Caki2 (cell line): ENCODE measurements at regions not wholly inside any gene's neighbourhood (a gene's known extent, or its start where the extent isn't known, plus 50 kb on each side); places are given as distances from the start of the nearest gene placed in this dataset.

Experiments used
- DNase-seq: peaks from one replicate; pipeline ENCODE4 v3.0.0-alpha.2; 2015; ENCODE audit warnings: low read depth
- in situ Hi-C: cut with HindIII; loops from 2 replicates; pipeline ENCODE4 v1.10.0; 2016; ENCODE audit warnings: low sequenced_read_pairs, low pct_unique_long_range_greater_than_20kb, mixed read lengths

DNA sequence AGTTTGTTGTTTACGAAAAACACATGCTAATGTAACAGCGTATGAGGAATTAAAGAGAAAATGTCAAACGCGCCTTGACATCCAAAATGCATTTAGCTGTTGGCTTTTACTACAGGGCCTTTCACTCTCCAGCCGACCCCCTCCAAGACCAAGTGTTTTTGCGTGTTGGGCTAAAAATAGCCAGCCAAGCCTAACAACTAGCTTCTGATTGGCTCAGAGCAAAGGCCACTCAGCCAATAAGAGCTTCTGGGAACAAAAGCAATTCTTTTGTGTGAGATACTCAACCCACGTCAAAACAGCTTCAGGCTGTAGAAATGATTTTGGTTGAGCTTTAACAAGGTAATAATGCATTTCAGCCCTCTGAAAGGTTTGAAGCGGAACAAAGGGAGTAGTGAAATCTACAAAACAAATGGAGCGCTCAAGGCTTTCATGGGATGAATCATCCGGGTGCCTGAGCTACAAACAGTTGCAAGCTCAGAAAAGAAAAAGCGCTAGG lies 198.7 kb upstream of the DCN start:
- DNase-seq: peak; percentile 79
- in situ Hi-C loops: no loop called here

DNA sequence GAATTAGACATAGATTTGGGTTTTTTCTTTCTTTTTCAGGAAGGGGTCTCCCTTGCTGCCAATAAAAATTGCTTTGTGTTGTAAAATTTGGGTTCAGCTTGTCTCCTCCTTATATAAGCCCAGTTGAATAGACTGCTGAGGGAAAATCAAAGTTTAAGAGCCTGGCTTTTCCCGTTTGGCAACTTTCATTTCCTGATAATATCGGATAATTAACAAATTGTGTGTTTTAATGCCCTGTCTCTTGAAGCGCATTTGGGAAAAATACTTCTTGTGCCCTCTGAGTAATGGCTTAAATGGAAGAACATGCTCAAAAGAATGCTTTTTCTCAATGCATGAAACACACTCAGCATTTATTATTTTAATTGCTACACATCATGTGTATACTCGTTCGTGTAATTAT lies 198.0 kb upstream of the DCN start:
- in situ Hi-C loops: no loop called here
- DNase-seq: no peak

DNA sequence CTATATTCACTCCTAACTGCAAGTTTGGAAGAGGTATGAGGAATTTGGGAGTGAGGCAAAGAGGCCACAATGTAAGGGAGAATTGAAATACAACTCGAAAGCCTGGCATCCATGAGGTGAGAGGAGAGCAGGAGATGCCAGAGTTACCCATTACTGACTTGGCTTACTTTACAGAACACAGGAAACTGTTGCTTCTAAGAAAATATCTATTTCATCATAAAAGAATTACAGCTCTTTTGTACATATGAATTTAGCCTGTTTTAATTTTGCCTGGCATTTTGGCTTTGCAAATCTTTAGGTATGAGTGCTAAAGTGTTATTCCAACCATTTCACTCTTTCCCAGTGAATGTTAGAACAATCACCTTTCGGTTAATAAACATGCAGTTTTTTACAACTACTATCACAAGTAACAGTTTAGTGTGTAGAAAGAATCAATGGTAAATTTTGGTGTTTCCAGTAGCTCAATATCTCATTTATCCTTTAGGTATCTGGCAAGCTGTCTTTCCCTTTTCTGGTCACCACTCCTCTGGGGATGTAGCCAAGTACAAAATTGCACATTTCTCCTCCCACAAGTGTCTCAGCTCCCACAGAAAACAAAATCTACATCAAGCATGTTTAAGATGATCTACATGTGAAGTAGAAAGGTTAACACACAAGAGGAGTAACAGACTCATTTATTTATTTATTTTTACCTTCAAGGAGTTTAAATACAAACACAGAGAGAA lies 196.6 kb upstream of the DCN start:
- in situ Hi-C loops: no loop called here
- no peak for DNase-seq

DNA sequence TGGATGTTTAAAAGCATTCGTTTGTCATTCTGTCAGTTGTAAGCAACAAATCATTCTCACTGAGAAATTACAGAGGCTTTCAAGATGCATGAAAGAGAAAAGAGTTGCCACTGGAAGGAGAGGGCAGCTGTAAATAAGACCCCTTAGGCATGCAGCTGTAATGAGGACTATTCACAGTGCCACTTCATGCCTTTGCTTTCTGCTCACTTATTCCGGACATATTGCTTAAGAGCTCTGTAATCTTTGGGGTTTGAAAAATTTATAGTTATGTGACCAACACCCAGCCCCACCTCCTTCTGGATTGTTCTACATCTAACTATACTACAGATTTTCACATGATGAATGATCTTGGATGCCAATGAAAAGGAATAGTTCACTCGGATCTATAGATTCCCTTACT lies 194.8 kb upstream of the DCN start:
- in situ Hi-C loops: no loop called here
- DNase-seq: no peak

DNA sequence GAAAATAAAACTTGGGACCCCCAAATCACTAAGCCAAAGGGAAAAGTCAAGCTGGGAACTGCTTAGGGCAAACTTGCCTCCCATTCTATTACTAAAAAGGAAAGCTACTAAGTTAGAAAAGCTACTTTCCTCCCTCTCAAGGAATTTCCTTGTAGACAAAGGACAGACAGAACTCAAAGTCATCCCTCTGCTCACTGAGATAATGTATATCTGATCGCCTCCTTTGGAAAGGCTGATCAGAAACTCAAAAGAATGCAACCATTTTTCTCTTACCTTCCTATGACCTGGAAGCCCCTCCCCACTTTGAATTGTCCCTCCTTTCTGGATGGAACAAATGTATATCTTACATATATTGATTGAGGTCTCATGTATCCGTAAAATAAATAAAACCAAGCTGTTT lies 190.5 kb upstream of the DCN start:
- DNase-seq: no peak
- in situ Hi-C loops: no loop called here

DNA sequence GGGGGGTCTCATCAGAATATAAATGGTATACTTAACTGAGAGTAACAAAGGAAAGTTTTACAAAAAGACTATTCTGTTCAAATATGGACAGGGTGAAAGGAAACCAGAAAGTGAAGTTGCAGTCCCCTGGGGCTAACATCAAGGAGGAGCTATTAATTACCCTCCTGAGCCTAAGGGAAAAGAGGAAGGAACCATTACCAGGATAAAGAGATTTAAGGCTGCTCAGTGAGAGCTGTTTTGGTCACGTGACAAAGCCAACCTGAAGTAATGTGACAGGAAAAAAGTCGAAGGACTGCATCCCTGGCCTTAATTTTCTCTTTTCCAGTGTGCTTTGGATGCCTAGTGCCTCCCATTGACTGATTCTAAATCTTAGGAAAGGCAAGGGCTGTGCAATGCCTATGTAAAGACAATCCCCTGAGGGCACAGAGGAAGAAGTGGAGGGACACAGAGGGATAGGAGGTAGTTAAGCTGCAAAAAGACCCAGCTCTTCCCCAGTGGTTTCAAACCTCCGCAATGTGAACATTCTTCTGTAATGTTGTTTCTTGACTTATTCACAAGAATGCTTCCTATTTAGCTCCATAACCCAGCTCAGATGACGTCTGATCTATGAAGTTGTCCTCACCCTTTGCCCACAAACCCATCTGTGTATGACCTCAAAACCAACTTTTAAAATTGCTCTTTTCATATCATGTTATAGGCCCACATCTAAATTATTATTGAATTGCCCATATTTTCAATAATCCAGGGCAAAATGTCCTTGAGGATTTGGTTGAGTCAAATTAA lies 187.7 kb upstream of the DCN start:
- in situ Hi-C loops: no loop called here
- no peak for DNase-seq

DNA sequence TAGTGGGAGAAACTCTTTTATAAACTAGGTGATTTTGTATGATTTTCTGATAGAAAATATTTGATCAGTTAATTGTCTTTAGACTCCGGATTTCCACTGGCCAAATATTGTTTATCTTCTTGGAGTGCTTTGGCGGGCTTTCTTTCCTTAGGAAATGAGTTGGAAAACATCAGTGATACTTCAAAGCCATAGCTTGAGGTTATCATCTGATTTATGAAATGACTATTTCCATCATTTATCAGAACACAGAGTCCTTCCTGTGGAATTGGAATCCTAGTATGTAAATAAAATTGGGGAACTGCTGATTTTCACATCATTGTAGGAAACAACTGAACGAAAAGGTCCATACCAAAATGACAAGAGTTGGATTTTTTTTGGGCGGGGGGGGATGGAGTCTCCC lies 186.0 kb upstream of the DCN start:
- no peak for DNase-seq
- in situ Hi-C loops: no loop called here

DNA sequence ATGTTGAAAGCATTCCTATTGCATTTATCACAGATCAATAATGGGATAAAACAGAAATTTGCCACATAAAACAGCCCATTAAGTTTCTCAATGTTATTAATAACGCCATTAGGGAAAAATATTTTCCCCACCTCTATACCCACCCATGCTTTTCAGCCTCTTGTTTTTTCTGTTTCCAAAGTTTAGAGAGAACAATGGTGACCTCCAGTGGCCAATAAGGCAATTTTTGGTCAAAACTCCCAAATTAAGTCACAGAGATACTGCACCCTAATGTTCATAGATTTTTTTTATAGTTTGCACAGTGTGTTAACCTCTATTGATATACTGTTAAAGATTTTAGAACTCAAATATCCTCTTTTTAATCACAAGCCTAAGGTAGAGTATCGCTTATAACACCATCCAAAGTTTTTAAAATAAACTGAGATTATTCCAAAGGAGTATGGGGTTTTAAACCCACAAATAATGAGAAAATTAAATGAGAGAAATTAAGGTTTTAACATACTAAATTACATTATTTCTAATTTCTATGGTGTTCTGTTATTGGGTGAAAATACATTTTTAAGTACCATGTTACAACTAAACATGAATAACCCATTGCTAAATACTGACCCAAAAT lies 184.7 kb upstream of the DCN start:
- in situ Hi-C loops: no loop called here
- no peak for DNase-seq

DNA sequence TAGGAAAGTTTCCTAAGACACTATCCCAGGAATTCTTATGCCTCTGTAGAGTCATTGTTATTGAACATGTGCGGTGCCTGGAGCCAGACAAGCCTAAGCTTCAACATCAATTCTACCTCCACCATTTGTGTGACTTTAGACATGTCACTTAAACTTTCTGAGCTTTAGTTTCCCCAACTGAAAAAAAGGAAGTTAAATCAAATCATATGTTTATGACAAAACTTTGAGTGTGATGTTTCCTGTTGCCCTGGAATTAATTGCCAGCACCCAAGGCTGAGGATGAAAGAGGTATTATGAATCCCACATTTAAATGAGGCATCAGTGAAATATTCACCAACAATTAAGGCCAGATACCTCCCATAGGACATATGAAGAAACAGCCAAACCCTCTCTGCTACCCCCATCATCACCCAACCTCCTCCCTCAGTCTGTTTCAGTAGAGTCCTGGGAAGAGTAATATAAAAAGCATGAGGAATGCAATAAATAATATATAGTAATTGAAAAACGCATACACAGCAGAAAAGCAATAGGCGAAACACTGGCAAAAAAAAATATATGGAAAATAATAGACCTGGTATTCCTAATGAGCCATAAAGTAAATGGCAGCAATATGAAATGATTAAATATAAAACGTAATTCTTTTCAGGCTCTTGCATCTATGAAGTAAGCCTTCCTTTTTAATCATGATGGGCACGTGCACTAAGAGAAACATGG lies 182.0 kb upstream of the DCN start:
- DNase-seq: no peak
- in situ Hi-C loops: no loop called here

DNA sequence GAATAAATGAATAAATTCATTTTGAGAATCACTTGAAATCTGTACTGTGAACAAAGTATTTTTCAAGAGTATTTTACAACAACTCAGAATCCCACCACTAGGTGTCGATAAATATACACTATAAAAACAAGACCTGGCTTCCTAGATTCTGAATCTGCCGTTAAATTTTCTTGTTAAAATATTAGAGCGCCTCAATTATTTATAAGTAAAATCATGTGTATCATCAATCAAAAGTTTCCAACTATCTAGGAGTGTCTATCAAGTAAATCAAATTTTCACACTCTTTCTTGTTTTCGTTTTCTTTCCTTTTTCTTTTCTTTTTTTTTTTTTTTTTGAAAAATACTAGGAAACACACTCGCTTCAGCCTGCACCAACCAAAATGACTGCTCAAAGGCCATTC lies 179.2 kb upstream of the DCN start:
- in situ Hi-C loops: no loop called here
- peak; percentile 6 for DNase-seq

DNA sequence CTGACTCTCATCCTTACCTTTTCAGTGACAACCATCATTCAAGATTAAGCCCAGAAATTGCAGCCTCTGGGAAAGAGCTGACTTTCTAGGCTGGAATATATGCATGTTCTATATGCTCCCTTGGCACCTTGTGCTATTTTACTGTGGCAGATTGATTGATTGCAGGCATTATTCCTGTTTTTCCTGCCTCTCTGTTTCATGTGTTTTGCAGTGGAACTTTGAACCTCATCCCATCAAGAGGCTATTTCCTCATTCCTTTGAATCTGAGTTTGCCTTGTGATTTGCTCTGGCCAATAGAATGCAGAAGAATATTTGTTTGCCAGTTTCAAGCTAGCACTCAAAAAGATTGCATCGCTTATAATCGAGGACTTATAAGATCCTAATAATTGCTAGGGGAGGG lies 174.8 kb upstream of the DCN start:
- in situ Hi-C loops: no loop called here
- no peak for DNase-seq

DNA sequence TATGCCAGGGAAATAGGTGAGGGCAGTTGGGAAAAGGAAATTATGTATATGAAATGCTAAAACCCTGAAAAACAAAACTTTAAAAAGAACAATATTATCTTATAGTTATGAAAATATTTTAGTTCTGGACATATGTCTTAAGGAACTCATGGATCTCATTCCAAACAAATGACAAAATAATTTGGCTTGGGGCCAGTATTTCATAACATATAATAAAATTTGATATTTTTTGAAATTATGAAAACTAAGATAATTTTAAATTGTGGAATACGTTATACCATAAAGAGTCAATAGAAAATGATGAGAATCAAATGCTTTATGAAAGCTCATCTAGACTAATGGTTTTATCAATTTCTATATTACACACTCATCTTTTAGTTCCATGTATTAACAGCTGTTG lies 173.8 kb upstream of the DCN start:
- no peak for DNase-seq
- in situ Hi-C loops: no loop called here

DNA sequence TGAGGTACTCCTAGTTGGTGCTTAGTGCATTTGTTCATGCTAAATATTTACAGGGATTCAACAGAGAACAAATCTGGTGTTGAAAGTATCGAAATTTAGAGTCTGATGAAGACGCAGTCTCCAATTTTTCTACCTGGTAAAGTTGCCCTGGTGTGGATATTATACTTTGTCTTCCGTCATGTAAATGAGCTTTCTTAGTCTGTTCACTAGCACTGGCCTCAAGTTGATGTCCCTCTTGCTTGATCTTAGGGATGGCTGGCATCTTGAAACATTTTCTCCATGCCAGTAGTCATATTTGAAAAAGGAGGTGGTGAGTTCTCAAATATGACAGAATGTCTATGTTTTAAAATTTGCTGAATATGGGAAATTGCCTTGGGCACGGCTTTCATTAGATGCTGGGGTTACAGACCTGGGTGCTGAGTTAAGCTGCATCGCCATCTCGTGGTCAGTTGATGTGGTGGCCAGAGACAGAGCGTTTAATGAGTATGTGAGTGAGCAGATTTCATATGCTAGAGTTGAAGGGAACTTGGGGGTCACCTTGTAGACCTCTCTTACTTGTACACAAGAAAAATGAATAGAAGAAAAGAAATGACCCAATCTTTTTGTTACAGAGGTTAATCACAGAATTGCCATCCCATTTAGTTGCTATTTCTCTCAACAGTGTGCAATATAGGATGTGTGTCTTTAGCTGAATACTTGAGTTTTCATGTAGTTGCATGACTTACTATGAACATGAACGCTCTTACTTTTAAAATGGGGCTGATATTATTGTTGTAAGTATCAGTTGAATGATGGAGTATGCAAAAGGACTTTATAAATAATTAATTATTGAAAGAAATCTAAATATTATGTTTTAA lies 172.8 kb upstream of the DCN start:
- DNase-seq: peak; percentile 37
- in situ Hi-C loops: no loop called here

DNA sequence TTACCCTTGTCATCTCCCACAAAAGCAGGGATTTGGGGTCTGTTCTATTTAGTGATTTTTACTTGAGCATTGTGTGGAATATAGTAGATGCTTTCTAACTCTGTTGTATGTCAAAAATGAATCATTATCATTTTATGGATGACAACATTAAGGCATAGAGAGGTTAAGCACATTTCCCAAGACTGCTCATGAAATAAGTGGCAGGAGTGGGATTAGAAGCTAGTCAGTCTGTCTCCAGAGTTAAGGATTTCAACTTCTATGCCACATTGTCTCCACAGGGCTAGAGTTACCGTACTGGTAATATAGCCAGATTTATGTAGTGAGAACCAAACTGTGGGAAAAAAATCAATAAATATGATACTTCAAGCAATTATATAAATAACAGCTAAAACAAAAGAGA lies 170.6 kb upstream of the DCN start:
- DNase-seq: no peak
- in situ Hi-C loops: no loop called here

DNA sequence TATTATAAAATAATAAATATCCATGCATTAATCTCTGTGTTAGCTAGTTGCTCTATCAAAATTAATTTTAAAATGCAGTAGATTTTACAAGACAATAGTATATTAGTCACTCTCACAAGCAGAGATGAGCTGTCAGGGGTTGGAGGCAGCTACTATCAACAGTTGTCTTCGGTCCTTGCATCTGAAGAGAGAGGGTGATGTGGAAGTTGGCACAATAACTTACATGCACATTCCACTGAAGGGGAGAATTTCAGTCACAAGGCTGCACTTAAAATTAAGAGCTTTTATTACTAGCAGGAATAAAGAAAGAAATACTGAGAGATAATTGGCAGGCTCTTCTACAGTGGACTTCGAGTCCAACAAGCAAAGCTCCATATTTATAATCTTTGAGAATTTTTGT lies 166.9 kb upstream of the DCN start:
- in situ Hi-C loops: no loop called here

DNA sequence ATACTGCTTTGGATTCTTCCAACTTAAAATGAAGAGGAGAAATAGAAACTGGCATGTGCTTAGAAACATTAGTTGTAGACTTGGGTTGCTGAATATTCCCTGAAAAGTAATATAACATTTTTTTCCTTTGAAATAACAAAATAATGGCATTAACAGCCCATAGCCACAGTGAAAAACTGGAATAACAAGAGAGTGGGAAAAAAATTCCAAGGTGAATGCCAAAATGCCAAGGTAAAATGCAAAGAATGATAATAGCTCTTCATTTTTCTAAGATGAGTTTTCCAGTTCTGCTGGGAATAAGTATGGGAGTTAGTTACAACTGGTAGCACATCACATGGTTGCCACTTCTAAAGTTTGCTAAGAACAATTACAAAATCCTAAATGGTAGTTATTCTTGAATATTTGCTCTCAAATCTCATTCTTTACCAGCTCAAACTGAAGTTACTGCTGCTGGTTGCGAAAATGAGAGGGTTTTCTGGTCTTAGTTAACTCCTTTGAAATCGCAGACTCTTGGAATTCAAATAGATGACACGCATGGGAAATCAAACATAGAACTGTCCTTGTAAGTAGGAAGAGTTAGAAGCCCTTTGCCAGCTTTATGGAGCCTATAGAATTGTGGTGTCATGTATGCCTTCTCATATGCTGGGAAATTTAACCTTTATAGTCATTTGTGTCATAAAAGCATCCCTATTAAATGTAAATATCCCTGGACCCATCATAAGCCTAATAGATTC lies 165.0 kb upstream of the DCN start:
- in situ Hi-C loops: no loop called here
- no peak for DNase-seq

More for the DNA sequence above, 166.9 kb upstream of the DCN start:
- DNase-seq: no peak

DNA sequence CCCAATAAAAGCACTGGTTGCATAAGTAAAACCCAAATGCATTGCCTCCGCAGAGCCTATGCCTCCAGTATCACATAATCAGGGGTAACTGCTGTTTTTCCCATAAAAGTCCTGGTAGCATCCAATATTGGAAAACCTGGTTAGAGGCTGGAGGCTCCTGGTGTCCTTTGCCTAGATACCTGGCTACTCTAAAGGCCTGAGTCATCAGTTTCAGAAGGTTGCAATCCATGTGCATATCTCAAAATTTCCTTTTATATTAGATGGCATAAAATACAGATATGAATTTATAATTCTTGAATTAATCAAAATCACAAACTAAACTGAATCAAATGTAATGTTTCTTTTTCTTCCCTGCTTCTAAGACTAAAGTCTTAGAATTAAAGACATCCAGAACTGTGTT lies 164.2 kb upstream of the DCN start:
- in situ Hi-C loops: no loop called here

More for the DNA sequence above, 164.2 kb upstream of the DCN start:
- no peak for DNase-seq
